ENCODE measurements at regions not wholly inside any gene's neighbourhood (a gene's known extent, or its start where the extent isn't known, plus 50 kb on each side); places are given as distances from the start of the nearest gene placed in this dataset.

DNA sequence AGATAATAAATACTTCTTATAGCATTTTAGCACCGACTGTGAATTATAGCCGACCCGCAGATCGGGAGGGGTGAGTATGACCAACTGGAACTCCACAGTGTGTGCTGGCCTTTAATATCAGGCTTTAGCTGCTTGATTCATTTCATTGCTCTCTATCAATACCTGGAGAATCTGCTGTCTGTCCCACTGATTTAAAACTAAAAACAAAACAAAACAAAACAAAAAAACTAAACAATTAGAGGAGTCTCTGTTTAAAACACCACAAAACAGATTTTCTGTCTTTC lies 216.8 kb downstream of the FAT3 start:
- CTCF ChIA-PET, result no interaction called here

DNA sequence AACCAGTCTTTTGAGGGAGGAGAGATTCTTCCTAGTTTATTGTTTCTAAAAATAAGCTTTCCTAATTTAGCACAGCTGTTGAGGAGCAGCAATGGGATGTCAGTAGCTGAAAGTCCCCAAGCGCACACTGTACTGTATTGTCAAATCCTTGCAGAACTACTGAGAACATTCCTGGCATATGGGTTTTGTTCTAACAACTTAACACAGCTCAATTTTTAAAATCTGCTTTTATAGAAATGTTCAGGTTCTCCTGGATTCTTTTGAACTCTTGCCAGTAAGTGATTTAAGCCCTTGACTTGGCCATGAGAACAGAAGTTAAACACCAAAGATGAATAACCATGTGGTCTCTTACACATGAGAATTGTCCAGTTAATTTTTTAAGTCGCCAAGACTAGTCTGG lies 218.6 kb downstream of the FAT3 start:
- H3K4me3 Mint-ChIP-seq (ENCODE audit: unreplicated experiment), result no peak overlapping the region
- H3K4me1 Mint-ChIP-seq (ENCODE audit: insufficient read depth, unreplicated experiment), result peaks cover 9% of the 10 kb centered on the region
- ChIA-PET CTCF (interaction anchor here (0.9 kb wide), 1 partner anchor 56 kb away, joined by 3 read pairs; no protein-coding TSS in a partner anchor), POLR2A (interaction anchor here (1.0 kb wide), 1 partner anchor 19 kb away, joined by 4 read pairs; no protein-coding TSS in a partner anchor)
- intact Hi-C loops (cut with micrococcal nuclease), result no loop called here
- TF ChIP-seq, protein P1, sequence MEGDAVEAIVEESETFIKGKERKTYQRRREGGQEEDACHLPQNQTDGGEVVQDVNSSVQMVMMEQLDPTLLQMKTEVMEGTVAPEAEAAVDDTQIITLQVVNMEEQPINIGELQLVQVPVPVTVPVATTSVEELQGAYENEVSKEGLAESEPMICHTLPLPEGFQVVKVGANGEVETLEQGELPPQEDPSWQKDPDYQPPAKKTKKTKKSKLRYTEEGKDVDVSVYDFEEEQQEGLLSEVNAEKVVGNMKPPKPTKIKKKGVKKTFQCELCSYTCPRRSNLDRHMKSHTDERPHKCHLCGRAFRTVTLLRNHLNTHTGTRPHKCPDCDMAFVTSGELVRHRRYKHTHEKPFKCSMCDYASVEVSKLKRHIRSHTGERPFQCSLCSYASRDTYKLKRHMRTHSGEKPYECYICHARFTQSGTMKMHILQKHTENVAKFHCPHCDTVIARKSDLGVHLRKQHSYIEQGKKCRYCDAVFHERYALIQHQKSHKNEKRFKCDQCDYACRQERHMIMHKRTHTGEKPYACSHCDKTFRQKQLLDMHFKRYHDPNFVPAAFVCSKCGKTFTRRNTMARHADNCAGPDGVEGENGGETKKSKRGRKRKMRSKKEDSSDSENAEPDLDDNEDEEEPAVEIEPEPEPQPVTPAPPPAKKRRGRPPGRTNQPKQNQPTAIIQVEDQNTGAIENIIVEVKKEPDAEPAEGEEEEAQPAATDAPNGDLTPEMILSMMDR (IDR thresholded peaks at IDR 0.05; ENCODE audit: unreplicated experiment), result no peak
- H3K27ac Mint-ChIP-seq (ENCODE audit: low read depth, unreplicated experiment), result no peak overlapping the region
- no peaks in the 10 kb centered on the region for H3K36me3 Mint-ChIP-seq (ENCODE audit: insufficient read depth, unreplicated experiment)
- no peaks in the 10 kb centered on the region for H3K9me3 Mint-ChIP-seq (ENCODE audit: unreplicated experiment)
- no peak for DNase-seq (ENCODE audit: unreplicated experiment)
- no TSS peak for BruUV-seq (replicated peaks)
- H3K27me3 Mint-ChIP-seq (ENCODE audit: insufficient read depth, unreplicated experiment), result no peaks in the 10 kb centered on the region

More for the DNA sequence above, 216.8 kb downstream of the FAT3 start:
- Mint-ChIP-seq H3K27ac (ENCODE audit: low read depth, unreplicated experiment) (no peak overlapping the region), H3K27me3 (ENCODE audit: insufficient read depth, unreplicated experiment) (no peaks in the 10 kb centered on the region), H3K36me3 (ENCODE audit: insufficient read depth, unreplicated experiment) (no peaks in the 10 kb centered on the region), H3K4me1 (ENCODE audit: insufficient read depth, unreplicated experiment) (no peaks in the 10 kb centered on the region), H3K4me3 (ENCODE audit: unreplicated experiment) (no peak overlapping the region), H3K9me3 (ENCODE audit: unreplicated experiment) (no peaks in the 10 kb centered on the region)
- POLR2A ChIA-PET, result interaction anchor here (1.4 kb wide), 1 partner anchor 9 kb away, joined by 3 read pairs; no protein-coding TSS in a partner anchor
- DNase-seq (ENCODE audit: unreplicated experiment), result no peak
- intact Hi-C loops (cut with micrococcal nuclease), result no loop called here
- TF ChIP-seq, protein P1 (IDR thresholded peaks at IDR 0.05; ENCODE audit: unreplicated experiment), result no peak
- no TSS peak for BruUV-seq (replicated peaks)

DNA sequence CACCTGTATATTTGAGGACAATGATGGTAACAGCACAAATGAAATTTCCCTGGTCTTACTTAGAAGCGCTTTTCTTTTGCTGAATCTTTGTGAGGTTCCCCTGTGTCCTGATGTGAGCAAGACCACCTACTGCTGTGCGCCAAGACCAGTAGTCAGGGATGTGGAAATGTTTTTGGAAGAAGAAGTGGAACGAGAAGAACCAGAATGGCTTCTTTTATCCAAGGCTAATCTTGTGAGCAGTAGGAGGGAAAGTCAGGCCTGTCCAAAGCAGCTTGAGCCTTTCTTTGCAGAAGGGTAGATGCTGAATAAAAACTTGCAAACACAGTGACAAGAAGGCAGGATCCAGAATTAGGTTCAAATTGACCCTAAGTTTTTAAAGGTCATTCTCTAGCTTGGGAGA lies 223.0 kb downstream of the FAT3 start:
- Mint-ChIP-seq H3K4me3 (ENCODE audit: unreplicated experiment) (no peak overlapping the region), H3K27ac (ENCODE audit: low read depth, unreplicated experiment) (no peak overlapping the region), H3K27me3 (ENCODE audit: insufficient read depth, unreplicated experiment) (no peaks in the 10 kb centered on the region), H3K4me1 (ENCODE audit: insufficient read depth, unreplicated experiment) (peaks cover 9% of the 10 kb centered on the region), H3K36me3 (ENCODE audit: insufficient read depth, unreplicated experiment) (no peaks in the 10 kb centered on the region), H3K9me3 (ENCODE audit: unreplicated experiment) (no peaks in the 10 kb centered on the region)
- BruUV-seq (replicated peaks), result no TSS peak
- intact Hi-C loops (cut with micrococcal nuclease), result no loop called here
- no peak for DNase-seq (ENCODE audit: unreplicated experiment)
- TF ChIP-seq, protein P1 (IDR thresholded peaks at IDR 0.05; ENCODE audit: unreplicated experiment), result no peak
- ChIA-PET CTCF (no interaction called here), POLR2A (interaction anchor here (0.6 to 1.0 kb wide), 6 partner anchors 17 to 340 kb away, joined by 3 read pairs; no protein-coding TSS in a partner anchor)

DNA sequence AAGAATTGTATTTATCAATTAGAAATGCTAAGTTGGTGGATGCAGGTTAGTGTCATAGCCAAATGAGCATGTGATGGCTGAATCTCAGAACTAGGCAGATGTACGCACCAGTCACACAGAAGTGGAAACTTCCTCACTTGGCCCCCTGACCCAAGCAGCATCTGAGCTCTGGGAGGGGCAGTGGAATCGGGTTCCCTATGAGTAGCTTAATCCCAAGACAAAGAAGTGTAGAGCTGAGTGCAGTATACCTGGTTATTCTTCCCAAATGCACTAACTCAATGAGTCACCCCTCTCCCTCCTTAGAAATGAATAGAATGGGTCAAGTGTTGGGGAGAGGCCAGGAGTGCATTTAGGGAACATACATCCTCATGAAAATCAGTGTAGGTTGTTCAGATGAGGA lies 224.6 kb downstream of the FAT3 start:
- no peak for DNase-seq (ENCODE audit: unreplicated experiment)
- CTCF ChIA-PET, result interaction anchor here (0.5 to 0.7 kb wide), 2 partner anchors 201 to 1893 kb away, joined by 3 read pairs; no protein-coding TSS in a partner anchor
- H3K9me3 Mint-ChIP-seq (ENCODE audit: unreplicated experiment), result no peaks in the 10 kb centered on the region
- H3K27me3 Mint-ChIP-seq (ENCODE audit: insufficient read depth, unreplicated experiment), result no peaks in the 10 kb centered on the region
- no peak overlapping the region for H3K27ac Mint-ChIP-seq (ENCODE audit: low read depth, unreplicated experiment)
- no peak overlapping the region for H3K4me3 Mint-ChIP-seq (ENCODE audit: unreplicated experiment)
- POLR2A ChIA-PET, result interaction anchor here (0.6 kb wide), 2 partner anchors 81 to 570 kb away, joined by 3 to 4 read pairs; no protein-coding TSS in a partner anchor
- H3K4me1 Mint-ChIP-seq (ENCODE audit: insufficient read depth, unreplicated experiment), result peaks cover 14% of the 10 kb centered on the region
- TF ChIP-seq, protein P1 (IDR thresholded peaks at IDR 0.05; ENCODE audit: unreplicated experiment), result no peak
- no TSS peak for BruUV-seq (replicated peaks)
- intact Hi-C loops (cut with micrococcal nuclease), result no loop called here
- no peaks in the 10 kb centered on the region for H3K36me3 Mint-ChIP-seq (ENCODE audit: insufficient read depth, unreplicated experiment)
